ENCODE measurements at regions not wholly inside any gene's neighbourhood (a gene's known extent, or its start where the extent isn't known, plus 50 kb on each side); places are given as distances from the start of the nearest gene placed in this dataset.

DNA sequence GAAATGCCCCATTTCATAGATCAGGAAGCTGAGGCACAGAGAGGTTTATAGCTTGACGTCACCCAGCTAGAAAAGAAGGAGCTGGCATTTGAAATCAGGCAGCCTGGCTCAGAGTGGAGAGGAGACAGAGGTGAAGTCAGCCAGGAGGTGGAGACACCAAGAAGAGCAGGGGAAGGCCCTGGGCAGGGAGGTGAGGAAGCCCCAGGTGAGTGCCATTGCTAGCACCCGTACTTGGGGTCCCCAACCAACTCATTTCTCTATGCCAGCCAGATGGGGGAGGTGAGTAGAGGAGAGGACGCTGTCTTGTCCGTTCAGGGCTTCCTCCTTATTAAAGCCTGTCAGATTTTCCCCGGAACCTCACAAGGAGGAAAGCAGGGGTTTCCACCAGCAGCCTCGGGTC lies 149.6 kb upstream of the TLE3 start:
- Histone ChIP-seq H3K23ac (ENCODE audit: insufficient read length) (no peak overlapping the region), H3K9me3 (ENCODE audit: insufficient read depth in 2 of 2, low read depth in 1 of 2, low read length in 1 of 2) (no peaks in the 10 kb centered on the region), H3K79me1 (ENCODE audit: low read depth, low read length) (no peaks in the 10 kb centered on the region), H3K4me2 (ENCODE audit: insufficient read depth in 1 of 2, low read depth in 2 of 2, low read length in 2 of 2) (no peak overlapping the region), H3K36me3 (ENCODE audit: control insufficient read depth in 2 of 4, insufficient read depth in 4 of 4, low read length in 3 of 4) (no peaks in the 10 kb centered on the region), H4K20me1 (replicated peaks in 1 of 2; ENCODE audit: control insufficient read depth in 1 of 2, insufficient read depth in 2 of 2, low read length in 2 of 2) (no peaks in the 10 kb centered on the region), H3K56ac (replicated peaks; ENCODE audit: insufficient read length, low read depth, low read length) (no peak overlapping the region), H2BK15ac (ENCODE audit: low read length) (0 out of 2 replicates have a peak overlapping the region, but pooled peaks have one; percentile 12), H4K91ac (replicated peaks; ENCODE audit: insufficient read length, low read length) (peak overlapping the region; percentile 67), H3K4ac (replicated peaks; ENCODE audit: insufficient read length, low read depth, low read length) (no peak overlapping the region), H3K23me2 (ENCODE audit: low read depth, low read length) (no peaks in the 10 kb centered on the region), H3K79me2 (ENCODE audit: control insufficient read depth in 1 of 2, insufficient read depth in 2 of 2, low read length in 2 of 2) (no peaks in the 10 kb centered on the region), H3K4me1 (replicated peaks in 1 of 4; ENCODE audit: control insufficient read depth in 3 of 4, insufficient read depth in 4 of 4, low read length in 3 of 4) (peaks cover 8 to 13% (median 10%) of the 10 kb centered on the region in 4 experiments), H3K4me3 (ENCODE audit: extremely low read depth in 1 of 4, insufficient read depth in 2 of 4, low read depth in 3 of 4, low read length in 4 of 4) (no peak overlapping the region), H2AK5ac (ENCODE audit: low read depth, low read length) (no peak overlapping the region), H3K9ac (replicated peaks in 1 of 4; ENCODE audit: extremely low read depth in 1 of 4, low read depth in 3 of 4, low read length in 3 of 4) (no peak overlapping the region), H3K14ac (ENCODE audit: insufficient read length) (no peak overlapping the region), H4K5ac (ENCODE audit: insufficient read length, low read depth, low read length) (no peak overlapping the region), H2AFZ (ENCODE audit: low read length) (no peak overlapping the region), H4K8ac (ENCODE audit: extremely low read depth, insufficient read depth, low read length) (no peak overlapping the region), H3K27me3 (replicated peaks in 1 of 4; ENCODE audit: control insufficient read depth in 3 of 4, extremely low read depth in 1 of 4, insufficient read depth in 3 of 4, low read length in 3 of 4) (peaks cover 0 to 2% (median 0%) of the 10 kb centered on the region in 4 experiments; a peak in 3 of 7 replicates), H2BK120ac (replicated peaks; ENCODE audit: low read depth, low read length) (no peak overlapping the region), H2BK12ac (ENCODE audit: low read depth, low read length) (peak overlapping the region; percentile 86; the same call in 1 of the 2 replicates), H2BK20ac (ENCODE audit: low read length) (no peak overlapping the region), H3K18ac (ENCODE audit: extremely low read depth, low read length) (no peak overlapping the region), H2BK5ac (ENCODE audit: low read depth, low read length) (no peak overlapping the region), H3K27ac (ENCODE audit: low read depth, low read length) (no peak overlapping the region)
- DNase-seq (ENCODE audit: low read depth in 1 of 2, low spot score in 2 of 2) (no peak), FAIRE-seq (no peak)
- ChIA-PET POLR2A (ENCODE audit: partially characterized antibody) (no interaction called here), CTCF (ENCODE audit: partially characterized antibody) (interaction anchor here (0.9 kb wide), 1 partner anchor 99 kb away, joined by 3 read pairs; no protein-coding TSS in a partner anchor)
- WGBS, 2 experiments (ENCODE audit: extremely low coverage in 1 of 2, insufficient coverage in 1 of 2, insufficient read length in 1 of 2, insufficient replicate concordance in 2 of 2, low coverage in 1 of 2, low lambda C conversion rate in 2 of 2, missing lambda C conversion rate in 1 of 2): 79% methylated on average over 6 of the region's 6 CpGs; no CpG with 5 or more reads in 1 of the 2 experiments
- TF ChIP-seq HDAC2 (IDR thresholded peaks at IDR 0.05; ENCODE audit: borderline replicate concordance in 1 of 2, low read depth in 2 of 2, low read length in 2 of 2) (no peak), CREB1 (IDR thresholded peaks at IDR 0.05) (no peak), POLR2A (IDR thresholded peaks at IDR 0.05; ENCODE audit: control extremely low read depth in 1 of 2, low read depth in 2 of 2, low read length in 2 of 2) (no peak), NRF1 (IDR thresholded peaks at IDR 0.05; ENCODE audit: low read depth, low read length) (no peak), EP300 (IDR thresholded peaks at IDR 0.05; ENCODE audit: borderline replicate concordance in 1 of 2, low read depth in 2 of 2, low read length in 2 of 2) (no peak), TAF1 (IDR thresholded peaks at IDR 0.05; ENCODE audit: low read depth, low read length) (no peak), ASH2L (IDR thresholded peaks at IDR 0.05; ENCODE audit: low read length) (no peak), TAF7 (optimal IDR thresholded peaks at IDR 0.05; ENCODE audit: borderline replicate concordance, low read depth, low read length) (no peak), SIN3A (conservative IDR thresholded peaks at IDR 0.05 in 1 of 2, IDR thresholded peaks at IDR 0.05 in 1 of 2; ENCODE audit: low read depth in 1 of 2, low read length in 2 of 2) (no peak)
- TF ChIP-seq, protein P1, sequence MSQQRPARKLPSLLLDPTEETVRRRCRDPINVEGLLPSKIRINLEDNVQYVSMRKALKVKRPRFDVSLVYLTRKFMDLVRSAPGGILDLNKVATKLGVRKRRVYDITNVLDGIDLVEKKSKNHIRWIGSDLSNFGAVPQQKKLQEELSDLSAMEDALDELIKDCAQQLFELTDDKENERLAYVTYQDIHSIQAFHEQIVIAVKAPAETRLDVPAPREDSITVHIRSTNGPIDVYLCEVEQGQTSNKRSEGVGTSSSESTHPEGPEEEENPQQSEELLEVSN (IDR thresholded peaks at IDR 0.05): no peak
- TF ChIP-seq, protein P2, sequence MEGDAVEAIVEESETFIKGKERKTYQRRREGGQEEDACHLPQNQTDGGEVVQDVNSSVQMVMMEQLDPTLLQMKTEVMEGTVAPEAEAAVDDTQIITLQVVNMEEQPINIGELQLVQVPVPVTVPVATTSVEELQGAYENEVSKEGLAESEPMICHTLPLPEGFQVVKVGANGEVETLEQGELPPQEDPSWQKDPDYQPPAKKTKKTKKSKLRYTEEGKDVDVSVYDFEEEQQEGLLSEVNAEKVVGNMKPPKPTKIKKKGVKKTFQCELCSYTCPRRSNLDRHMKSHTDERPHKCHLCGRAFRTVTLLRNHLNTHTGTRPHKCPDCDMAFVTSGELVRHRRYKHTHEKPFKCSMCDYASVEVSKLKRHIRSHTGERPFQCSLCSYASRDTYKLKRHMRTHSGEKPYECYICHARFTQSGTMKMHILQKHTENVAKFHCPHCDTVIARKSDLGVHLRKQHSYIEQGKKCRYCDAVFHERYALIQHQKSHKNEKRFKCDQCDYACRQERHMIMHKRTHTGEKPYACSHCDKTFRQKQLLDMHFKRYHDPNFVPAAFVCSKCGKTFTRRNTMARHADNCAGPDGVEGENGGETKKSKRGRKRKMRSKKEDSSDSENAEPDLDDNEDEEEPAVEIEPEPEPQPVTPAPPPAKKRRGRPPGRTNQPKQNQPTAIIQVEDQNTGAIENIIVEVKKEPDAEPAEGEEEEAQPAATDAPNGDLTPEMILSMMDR (IDR thresholded peaks at IDR 0.05; ENCODE audit: control extremely low read depth in 1 of 3, insufficient read depth in 1 of 3, low read depth in 1 of 3, low read length in 3 of 3): no peak

Data from H1 (cell line).